GM12873 (cell line): ENCODE measurements at regions not wholly inside any gene's neighbourhood (a gene's known extent, or its start where the extent isn't known, plus 50 kb on each side); places are given as distances from the start of the nearest gene placed in this dataset.

Experiments used
- CTCF ChIP-seq: IDR thresholded peaks from 2 replicates; pipeline ENCODE4 v1.5.1; 2012; ENCODE audit warnings: low read depth, mild to moderate bottlenecking, moderate library complexity, low read length, control low read depth; ENCODE audit not compliant: insufficient read depth; ENCODE audit errors: missing control alignments

DNA sequence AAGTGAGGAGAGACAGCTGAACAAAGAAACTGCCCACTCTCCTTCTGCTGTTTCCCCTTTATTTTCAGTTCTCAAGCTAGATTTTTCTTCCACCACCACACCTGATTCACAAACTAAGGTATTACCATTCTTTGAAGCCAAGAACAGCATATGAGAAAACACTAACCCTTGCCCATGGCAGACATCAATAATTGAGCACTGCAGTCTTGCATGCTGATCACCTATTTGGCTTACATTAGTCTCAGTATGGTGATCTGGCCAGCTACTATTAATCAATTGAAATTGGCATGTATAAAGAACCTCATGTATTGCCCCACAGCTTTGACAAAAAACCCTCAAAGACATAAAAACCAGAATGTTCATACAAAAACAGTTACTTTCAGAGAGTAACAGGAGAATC, 166.3 kb downstream of the SAMD5 start:
- TF ChIP-seq CTCF, result no peak

GRCh38 chr6:147675281-147675680, 166.8 kb downstream of the SAMD5 start:
- no peak for TF ChIP-seq CTCF

DNA sequence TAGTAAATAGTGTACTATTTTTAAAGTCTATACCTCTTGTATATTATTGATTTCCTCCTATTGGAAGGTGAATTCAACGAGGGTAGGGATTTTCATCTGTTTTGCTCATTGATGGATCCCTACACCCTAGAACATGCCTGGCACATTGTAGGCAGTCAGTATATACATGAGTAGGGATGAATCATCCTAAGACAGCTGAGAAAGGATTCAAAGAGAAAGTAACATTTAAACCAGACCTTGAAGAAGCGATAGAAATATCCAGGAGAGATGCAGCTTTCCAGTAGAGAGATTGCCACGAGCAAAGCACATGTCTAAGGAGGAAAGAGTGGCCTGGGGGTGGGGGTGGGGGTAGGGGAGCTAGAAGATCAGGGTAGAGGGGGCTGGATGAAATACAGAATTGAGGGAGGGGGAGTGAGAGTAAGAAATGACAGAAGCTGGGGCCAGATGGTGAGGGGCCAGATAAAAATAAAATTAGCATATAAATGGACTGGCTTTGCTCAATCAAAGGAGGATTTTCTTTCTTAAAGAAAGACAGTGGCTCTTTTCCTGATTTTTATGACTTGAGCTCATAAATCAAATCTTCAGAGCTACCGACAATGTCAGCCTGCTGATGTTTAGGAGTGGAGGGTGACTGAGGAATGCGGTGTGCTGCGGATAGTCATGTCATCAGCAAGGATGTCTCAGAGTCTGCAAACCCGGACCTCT, 168.2 kb downstream of the SAMD5 start:
- TF ChIP-seq CTCF, result no peak

- TF ChIP-seq CTCF, result no peak
Observed at GRCh38 chr6:147677647-147678046, 169.2 kb downstream of the SAMD5 start.

- TF ChIP-seq CTCF, result no peak
Observed at GRCh38 chr6:147678253-147678652, 169.8 kb downstream of the SAMD5 start.

GRCh38 chr6:147684906-147685305, 176.4 kb downstream of the SAMD5 start:
- TF ChIP-seq CTCF, result no peak

DNA sequence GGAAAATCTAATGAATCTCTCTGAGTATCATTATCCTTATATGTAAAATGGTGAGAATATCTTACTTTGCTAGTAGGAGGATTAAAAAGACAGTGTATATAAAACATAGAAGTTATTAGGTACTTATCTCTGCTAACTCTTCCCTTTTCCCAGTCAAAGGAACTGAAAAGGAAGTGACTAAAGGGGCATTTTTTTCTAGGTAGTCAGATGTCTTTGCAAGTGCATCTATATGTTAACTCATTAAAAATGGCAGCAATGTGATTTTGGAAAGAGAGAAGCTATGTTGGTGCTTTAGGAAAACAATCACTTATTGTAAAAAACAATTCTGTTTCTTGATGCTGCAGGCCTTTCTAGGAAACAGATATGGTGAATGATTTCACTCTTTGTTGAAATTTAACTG, 180.9 kb downstream of the SAMD5 start:
- no peak for TF ChIP-seq CTCF
